ENCODE measurements at regions not wholly inside any gene's neighbourhood (a gene's known extent, or its start where the extent isn't known, plus 50 kb on each side); places are given as distances from the start of the nearest gene placed in this dataset.
"Not testable (repeated sequence)": the region's sequence is repeated elsewhere in the genome, so short reads cannot be mapped to it uniquely, and the experiment has no call there.

- H3K4me3 ChIP-seq (ENCODE audit: low read depth, low read length), result no peak overlapping the region
- no peak for DNase-seq (ENCODE audit: low read depth)
Measured at GRCh38 chr11:100575860-100576717, 111.0 kb upstream of the ARHGAP42 start.

DNA sequence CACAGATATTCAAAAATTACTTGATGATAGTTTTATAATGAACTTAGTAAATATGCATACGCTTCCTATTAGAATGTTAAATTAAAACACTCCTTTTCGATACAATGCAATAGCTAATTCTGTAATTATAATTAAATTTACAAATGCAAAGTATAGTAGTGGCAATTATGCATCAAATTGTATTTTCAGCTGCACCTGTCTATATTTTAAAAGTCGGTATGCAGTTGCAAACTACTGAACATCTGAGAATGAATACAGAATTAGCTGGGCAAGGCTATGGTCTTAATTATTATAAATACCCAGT, 110.4 kb upstream of the ARHGAP42 start:
- H3K4me3 ChIP-seq (ENCODE audit: low read depth, low read length), result no peak overlapping the region
- no peak for DNase-seq (ENCODE audit: low read depth)

DNA sequence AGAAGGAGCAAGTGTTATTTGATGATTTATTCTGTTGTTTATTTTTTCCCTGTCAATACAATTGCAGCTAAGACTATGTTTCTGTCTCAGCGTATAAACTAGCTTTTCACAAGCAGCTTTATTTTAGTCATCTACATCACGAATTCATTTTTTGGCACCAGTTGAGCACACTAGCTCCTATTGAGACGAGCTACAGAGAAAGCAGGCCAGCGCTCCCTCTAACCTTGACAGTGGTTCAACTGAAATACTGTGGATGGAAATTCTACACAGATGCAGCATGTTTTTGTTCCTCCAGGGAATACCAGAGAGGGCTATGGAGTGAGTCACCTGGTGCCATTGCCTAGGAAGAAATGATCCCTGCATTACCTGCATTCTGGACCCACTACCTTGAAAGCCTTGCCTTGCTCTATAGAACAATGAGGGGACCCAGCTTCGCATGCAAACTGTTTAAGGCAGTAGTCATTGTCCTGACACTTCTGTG, 108.2 kb upstream of the ARHGAP42 start:
- H3K4me3 ChIP-seq (ENCODE audit: low read depth, low read length), result no peak overlapping the region
- no peak for DNase-seq (ENCODE audit: low read depth)

DNA sequence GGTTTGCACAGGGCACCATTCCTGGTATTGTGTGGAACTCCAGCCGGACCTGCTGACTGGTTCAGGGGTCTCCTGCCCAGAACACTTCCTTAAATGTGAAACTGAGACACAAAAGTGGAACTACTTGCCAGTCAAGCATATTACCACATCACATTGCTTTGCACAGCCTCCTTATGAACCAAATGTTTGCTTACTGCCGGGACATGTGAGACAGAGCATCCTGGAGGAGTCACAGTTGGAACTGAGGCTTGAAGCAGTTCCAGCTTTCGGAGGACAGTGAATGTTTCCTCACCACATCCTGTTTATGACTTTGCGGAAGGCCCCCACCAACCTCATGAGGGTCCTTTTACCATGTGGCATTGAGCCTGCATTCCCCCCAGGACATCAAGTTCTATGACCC, 105.8 kb upstream of the ARHGAP42 start:
- no peak for DNase-seq (ENCODE audit: low read depth)
- H3K4me3 ChIP-seq (ENCODE audit: low read depth, low read length), result no peak overlapping the region

DNA sequence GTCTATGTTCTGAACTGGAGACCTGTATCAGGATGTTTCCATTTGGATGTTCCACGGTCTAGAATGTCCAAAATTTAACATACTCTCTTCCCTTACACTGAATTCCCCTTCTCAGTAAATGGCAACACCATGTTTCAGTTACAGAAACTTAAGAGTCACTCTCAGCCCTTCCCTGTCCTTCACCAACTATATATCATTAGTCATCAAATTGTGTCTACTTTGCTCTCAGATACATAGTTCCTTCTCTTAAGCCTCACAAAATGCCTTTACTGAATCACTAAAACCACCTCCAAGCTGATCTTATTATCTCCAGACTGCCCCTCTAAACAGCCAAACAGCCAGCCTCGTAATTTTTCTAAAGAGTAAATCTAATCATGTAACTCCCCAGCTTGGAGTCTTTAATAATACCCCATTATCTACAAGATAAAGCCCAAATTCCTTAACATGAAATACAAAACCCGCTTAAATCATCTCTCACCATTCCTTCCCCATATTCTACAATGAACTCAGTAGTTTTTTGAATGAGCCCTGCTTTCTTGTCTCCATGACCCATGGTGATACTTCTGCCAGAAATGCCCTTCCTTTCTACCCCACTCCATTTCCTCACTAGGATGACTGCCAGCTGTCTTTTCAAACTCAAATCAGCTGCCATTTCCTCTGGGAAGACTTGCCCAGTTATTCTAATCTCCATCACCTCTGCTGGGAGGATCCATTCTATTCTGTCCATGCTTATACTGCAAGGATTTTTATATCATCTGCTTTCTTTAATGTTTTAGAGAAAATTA, 102.7 kb upstream of the ARHGAP42 start:
- DNase-seq (ENCODE audit: low read depth), result no peak
- H3K4me3 ChIP-seq (ENCODE audit: low read depth, low read length), result no peak overlapping the region

DNA sequence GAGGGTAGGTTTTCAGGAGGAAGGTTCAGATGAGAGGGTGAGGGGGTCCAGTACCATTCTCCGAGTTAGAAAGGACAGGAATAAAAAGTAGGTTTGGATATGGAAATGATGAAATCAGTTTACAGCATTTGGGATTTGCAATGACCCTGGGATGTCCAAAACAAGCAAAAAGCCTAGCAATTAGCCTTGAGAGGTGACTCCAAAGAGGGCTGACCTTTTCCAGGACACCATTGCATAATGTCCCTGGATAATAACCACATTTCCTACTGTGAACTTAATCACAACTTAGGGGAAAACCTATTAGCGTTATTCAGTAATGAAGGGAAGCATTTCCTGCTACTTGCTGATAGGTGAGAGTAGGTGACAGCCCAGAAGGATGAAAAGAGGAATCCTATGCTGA, 101.4 kb upstream of the ARHGAP42 start:
- no peak for DNase-seq (ENCODE audit: low read depth)
- no peak overlapping the region for H3K4me3 ChIP-seq (ENCODE audit: low read depth, low read length)

DNA sequence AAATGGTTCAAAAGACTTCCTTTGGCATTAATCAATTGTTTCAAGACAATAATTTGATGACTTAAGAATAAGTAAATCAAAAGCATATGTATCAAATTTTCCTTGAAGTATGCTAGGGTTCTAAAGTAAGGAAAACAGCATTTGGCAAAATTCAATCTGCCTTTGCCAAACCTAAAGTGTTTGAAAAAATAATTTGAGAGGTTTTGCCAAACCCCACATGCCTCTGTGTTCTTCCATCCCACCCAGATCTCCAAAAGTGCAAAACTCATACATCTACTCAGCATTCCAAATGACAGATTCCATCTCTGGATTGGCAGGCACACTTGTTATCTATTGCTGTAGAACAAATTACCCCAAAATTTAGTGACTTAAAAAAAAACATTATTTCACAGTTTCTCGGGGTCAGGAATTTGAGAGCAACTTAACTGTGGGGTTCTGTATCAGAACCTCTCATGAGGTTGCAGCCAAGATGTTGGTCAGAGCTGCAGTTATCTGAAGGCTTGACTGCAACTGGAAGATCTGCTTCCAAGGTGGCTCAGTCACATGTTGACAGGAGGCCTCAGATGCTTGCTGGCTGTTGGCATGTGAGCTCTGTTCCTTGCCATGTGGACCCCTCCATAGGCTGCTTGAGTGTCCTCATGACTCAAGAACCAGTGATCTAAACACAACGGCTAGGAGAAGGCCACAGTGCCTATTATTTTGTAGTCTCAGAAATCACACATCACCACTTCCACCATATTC, 100.6 kb upstream of the ARHGAP42 start:
- DNase-seq (ENCODE audit: low read depth), result no peak

DNA sequence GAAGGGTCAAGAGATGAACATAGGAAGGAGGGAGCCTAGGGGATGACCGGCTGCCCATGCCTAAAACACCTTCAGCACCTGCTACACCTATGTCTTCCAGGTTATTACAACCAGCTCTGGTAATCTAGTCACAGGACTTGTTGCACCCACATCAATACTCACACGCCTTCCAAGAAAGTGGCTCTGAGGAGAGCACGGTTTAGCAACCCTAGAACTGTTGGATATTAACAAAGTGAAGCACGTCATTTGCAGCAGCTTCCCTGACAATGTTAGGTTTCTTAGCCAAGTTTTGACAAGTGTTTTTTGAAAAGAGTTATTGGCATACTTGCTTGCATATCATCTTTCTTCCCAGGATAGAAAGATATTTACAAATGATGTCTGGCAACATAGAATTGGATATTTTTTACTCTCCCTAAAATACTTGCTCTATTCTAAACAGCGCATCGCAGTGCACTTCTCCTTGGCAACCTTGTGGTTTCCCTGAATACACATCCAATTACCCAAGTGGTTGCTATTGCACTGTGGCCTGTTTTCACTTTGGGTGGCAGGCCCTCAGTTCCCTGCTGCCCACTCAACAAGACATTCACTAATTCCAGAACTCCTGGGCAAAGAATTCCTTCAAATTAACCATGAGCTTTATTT, 94.3 kb upstream of the ARHGAP42 start:
- no peak for DNase-seq (ENCODE audit: low read depth)
- no peak overlapping the region for H3K4me3 ChIP-seq (ENCODE audit: low read depth, low read length)

More for the DNA sequence above, 100.6 kb upstream of the ARHGAP42 start:
- H3K4me3 ChIP-seq (ENCODE audit: low read depth, low read length), result no peak overlapping the region

DNA sequence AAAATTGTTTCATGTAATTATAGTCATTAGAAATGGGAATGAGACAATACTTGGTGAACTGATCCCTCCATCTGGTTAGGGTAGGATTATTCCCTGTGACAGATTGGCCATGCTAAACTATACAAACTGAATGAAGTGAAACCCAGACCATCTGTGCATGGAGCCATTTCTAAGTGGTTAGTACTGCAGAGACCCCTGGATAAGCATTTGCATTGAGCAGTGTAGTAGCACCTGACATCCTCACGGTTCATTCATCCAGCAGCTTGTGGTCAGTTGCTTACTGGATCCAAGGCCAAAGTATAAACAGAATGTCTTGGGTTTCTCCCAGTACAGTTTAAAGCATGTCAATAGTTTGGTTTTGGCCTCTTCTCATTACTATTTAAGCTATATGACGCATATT, 93.8 kb upstream of the ARHGAP42 start:
- DNase-seq (ENCODE audit: low read depth), result no peak
- no peak overlapping the region for H3K4me3 ChIP-seq (ENCODE audit: low read depth, low read length)

DNA sequence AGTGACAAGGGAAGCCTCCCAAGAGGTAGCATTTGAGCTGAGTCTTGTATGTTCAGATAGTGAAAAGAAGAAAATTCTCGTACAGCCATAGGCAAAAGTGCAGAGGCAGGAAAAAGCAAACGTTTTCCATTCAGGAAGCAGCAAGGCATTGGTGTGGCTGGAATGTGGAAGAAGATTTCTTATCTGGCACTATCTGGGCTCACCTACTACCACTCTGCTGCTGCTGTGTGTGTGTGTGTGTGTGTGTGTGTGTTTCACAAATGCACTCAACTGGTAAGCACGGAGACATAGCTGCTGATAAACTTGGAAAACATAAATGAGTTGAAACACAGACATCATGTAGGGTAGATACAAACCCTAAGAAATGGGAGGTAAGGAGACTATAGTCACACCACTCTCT, 92.8 kb upstream of the ARHGAP42 start:
- no peak overlapping the region for H3K4me3 ChIP-seq (ENCODE audit: low read depth, low read length)
- DNase-seq (ENCODE audit: low read depth), result no peak

- H3K4me3 ChIP-seq (ENCODE audit: low read depth, low read length), result no peak overlapping the region
- no peak for DNase-seq (ENCODE audit: low read depth)
Measured at GRCh38 chr11:100600941-100601340, 86.1 kb upstream of the ARHGAP42 start.

GRCh38 chr11:100602716-100603115, 84.4 kb upstream of the ARHGAP42 start:
- no peak for DNase-seq (ENCODE audit: low read depth)
- H3K4me3 ChIP-seq (ENCODE audit: low read depth, low read length), result no peak overlapping the region

DNA sequence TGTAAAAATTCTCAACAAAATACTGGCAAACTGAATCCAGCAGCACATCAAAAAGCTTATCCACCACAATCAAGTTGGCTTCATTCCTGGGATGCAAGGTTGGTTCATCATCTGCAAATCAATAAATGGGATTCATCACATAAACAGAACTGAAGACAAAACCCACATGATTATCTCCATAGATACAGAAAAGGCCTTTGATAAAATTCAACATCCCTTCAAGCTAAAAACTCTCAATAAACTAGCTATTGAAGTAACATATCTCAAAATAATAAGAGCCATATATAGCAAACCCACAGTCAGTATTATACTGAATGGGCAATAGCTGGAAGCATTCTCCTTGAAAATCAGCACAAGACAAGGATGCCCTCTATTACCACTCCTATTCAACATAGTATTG, 79.3 kb upstream of the ARHGAP42 start:
- DNase-seq (ENCODE audit: low read depth); H3K4me3 ChIP-seq (ENCODE audit: low read depth, low read length): not testable (repeated sequence)

GRCh38 chr11:100612766-100613165, 74.3 kb upstream of the ARHGAP42 start:
- no peak for DNase-seq (ENCODE audit: low read depth)
- H3K4me3 ChIP-seq (ENCODE audit: low read depth, low read length), result no peak overlapping the region

- DNase-seq (ENCODE audit: low read depth), result no peak
Measured at GRCh38 chr11:100618914-100619313, 68.2 kb upstream of the ARHGAP42 start.

DNA sequence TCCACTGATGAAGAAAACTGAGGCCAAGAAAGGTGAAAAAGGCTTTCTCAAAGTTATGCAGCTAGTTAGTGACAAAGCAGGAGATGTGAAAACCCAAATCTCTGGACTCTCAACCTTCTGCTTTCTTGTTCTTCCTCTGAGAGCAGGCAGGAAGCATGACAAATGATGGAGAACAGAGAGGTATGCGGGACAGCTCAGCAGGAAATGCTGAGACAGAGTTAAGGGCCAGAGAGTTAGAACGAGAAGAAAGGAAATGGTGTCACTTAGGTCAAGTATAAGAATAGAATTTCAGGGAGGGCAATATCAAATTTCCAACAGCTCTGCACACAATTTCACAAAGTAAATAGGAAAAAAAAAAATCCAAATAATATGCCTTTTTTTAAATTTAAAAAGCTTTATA, 67.6 kb upstream of the ARHGAP42 start:
- no peak for DNase-seq (ENCODE audit: low read depth)
- H3K4me3 ChIP-seq (ENCODE audit: low read depth, low read length), result no peak overlapping the region

More at GRCh38 chr11:100618914-100619313, 68.2 kb upstream of the ARHGAP42 start:
- H3K4me3 ChIP-seq (ENCODE audit: low read depth, low read length), result no peak overlapping the region

DNA sequence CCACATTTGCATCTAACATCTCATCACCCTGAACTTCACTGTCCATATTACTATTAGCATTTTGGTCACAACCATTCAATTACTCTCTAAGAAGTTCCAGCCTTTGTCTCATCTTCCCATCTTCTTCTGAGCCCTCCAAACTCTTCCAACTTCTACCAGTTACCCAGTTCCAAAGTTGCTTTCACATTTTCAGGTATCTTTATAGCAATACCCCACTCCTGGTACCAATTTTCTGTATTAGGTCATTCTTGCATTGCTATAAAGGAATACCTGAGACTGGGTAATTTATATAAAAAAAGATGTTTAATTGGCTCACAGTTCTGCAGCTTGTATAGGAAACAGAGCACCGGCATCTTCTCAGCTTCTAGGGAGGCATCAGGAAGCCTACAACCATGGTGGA, 64.7 kb upstream of the ARHGAP42 start:
- no peak overlapping the region for H3K4me3 ChIP-seq (ENCODE audit: low read depth, low read length)
- DNase-seq (ENCODE audit: low read depth), result no peak

GRCh38 chr11:100624346-100624745, 62.7 kb upstream of the ARHGAP42 start:
- H3K4me3 ChIP-seq (ENCODE audit: low read depth, low read length), result no peak overlapping the region
- DNase-seq (ENCODE audit: low read depth), result no peak

- no peak for DNase-seq (ENCODE audit: low read depth)
- H3K4me3 ChIP-seq (ENCODE audit: low read depth, low read length), result no peak overlapping the region
Measured at GRCh38 chr11:100625041-100625440, 62.0 kb upstream of the ARHGAP42 start.

GRCh38 chr11:100629671-100630070, 57.4 kb upstream of the ARHGAP42 start:
- no peak for DNase-seq (ENCODE audit: low read depth)
- no peak overlapping the region for H3K4me3 ChIP-seq (ENCODE audit: low read depth, low read length)

Measured in skeletal muscle cell (primary cell).